Right cardiac atrium (tissue), 5 donors: ENCODE measurements at regions not wholly inside any gene's neighbourhood (a gene's known extent, or its start where the extent isn't known, plus 50 kb on each side); places are given as distances from the start of the nearest gene placed in this dataset.

ENCODE experiments used
- ATAC-seq, 2 donors: fragments of 200-7000 bp; cut with Tn5 transposase; one replicate each; pipeline versions ENCODE4 v1.8.0 to v1.9.1; 2020; ENCODE audit warnings: moderate library complexity in 2 of 2, mild to moderate bottlenecking in 1 of 2
- DNase-seq, 3 donors: peaks; one replicate each; pipeline ENCODE4 v3.0.0-alpha.2; 2020
- H3K27ac ChIP-seq: one replicate; pipeline ENCODE4 v1.5.1; 2013; ENCODE audit warnings: mild to moderate bottlenecking, low read length, control low read depth, moderate library complexity
- H3K27me3 ChIP-seq: one replicate; pipeline ENCODE4 v1.6.1; 2013; ENCODE audit not compliant: control insufficient read depth, insufficient read depth
- H3K4me1 ChIP-seq: one replicate; pipeline ENCODE4 v1.6.1; 2013; ENCODE audit warnings: low read length; ENCODE audit not compliant: control insufficient read depth, insufficient read depth
- H3K4me3 ChIP-seq: one replicate; pipeline ENCODE4 v1.5.1; 2013; ENCODE audit warnings: low read length, control low read depth
- H3K9me3 ChIP-seq: one replicate; pipeline ENCODE4 v1.6.1; 2013; ENCODE audit warnings: low read length; ENCODE audit not compliant: control insufficient read depth
- WGBS: extraction: QIAGEN DNeasy Blood & Tissue Kit; methylation state at CpG from one replicate; pipeline ENCODE4 v1.1.7; 2013; 5-methylcytosine and 5-hydroxymethylcytosine counted together
- intact Hi-C, 4 donors: fragments of 100-400 bp; cut with DNase I; formaldehyde crosslinking; loops; one replicate each; pipeline versions ENCODE4 v1.11.0 to v1.14.0; 2022 to 2023
- donor health status: healthy with polysubstance abuse.
- donor health status: DM: no; HTN: yes; CAD: no.
- donor health status: DM: no; HTN: no; CAD: no.
- donor health status: DM: no; HTN: yes; CAD: no; lungs with severe emphysema.
- donor health status: DM: yes; HTN: yes; CAD: no.

DNA sequence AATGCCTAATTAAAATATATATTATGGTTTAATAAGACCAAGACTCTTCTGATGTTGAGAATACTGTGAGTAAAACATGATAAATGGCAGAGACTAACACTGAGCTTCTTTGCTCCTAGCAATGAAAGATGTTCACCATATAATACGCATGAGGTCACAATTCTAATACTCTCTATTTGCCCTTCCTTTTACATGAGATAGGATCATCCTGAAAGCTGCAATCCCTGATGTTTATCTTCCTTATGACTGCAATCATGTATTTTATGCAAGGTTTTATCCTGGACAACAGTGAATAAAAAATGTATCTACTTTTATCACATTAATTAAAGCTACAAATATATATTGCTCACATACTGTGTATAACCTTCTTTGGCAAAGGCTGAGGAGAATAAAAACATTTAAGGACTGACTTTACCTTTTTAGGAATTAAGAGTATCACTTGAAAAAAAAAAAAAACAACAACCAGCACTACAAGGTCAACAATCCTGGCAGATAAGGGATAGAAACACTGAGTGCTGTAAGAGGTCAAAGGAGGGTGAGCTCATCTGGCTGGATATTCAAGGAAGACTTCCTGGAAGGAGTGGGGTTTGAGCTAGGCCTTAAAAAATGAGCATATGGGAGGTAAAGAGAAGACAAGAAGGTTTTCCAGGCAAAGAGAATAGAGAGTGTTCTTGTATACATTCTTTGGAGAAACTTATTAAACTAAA lies 99.9 kb downstream of the AREG start:
- ATAC-seq (no peak), DNase-seq (no peak)
- intact Hi-C loops, result no loop called here
- WGBS, result 92% methylated on average over 1 of the region's 1 CpG
- Histone ChIP-seq H3K4me3 (no peak overlapping the region), H3K4me1 (peaks cover 3% of the 10 kb centered on the region), H3K27ac (no peak overlapping the region), H3K9me3 (no peaks in the 10 kb centered on the region), H3K27me3 (no peaks in the 10 kb centered on the region)

DNA sequence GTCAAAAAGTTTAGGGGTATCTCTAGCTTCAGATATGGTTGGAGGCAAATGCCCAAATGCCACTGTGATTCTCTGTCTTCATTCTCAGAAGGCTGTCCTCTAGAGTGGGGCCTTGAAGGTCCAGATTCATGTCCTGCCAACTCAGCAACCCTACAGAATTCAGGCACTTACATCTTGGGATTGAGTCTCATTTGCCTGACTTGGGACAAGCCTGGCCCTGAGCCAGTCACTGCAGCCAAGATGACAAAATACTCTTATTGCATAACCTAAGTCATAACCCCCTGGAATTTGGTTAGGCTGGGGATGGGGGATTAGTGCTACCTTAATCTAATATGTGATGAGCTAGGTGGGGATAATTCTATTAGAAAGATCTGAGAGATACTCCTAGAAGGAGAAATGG lies 100.5 kb downstream of the AREG start:
- intact Hi-C loops, result no loop called here
- ATAC-seq (peak in 1 of 2 donors; percentile 36), DNase-seq (peak; percentile 40 to 83 (median 52))
- Histone ChIP-seq H3K4me3 (no peak overlapping the region), H3K27ac (no peak overlapping the region), H3K9me3 (no peaks in the 10 kb centered on the region), H3K27me3 (no peaks in the 10 kb centered on the region), H3K4me1 (peaks cover 3% of the 10 kb centered on the region)

DNA sequence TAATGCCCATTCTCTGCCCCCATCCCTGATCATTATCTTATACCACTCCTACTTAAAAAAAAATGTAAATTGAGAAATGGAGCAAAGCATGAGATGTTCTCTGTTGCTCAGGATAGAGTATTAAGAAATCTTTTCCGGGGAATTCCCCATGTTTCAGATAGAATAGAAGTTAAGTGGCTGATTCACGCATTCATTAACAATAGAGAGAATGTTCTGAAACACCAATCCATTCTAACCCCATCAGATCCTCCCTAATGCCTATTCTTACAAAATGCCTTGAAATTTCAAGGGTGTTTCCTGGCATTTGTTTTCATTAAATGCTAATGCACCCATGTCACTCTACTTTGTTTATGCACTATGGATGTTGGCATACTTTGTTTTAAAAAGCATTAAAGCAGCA lies 101.1 kb downstream of the AREG start:
- intact Hi-C loops, result no loop called here
- no peak for ATAC-seq
- WGBS, result 79% methylated on average over 2 of the region's 2 CpGs

DNA sequence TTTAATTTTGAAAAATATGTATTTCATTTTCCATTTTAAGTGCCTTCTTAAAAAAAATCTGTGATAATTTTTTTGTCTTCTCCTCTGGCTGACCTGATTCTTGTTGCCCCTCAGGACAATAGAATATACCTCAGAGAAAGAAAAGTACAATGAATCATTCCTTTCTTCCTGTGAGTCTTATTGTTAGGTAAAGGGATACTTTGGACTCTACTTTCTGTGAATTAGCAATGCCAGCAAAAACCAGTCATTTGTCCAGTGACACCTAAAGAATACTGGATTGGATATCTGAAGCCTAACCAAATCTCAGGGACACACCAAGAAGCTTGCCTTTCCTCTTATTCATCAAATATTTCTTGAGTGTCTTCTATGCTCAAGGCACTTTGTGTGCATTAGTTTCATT lies 102.1 kb downstream of the AREG start:
- Histone ChIP-seq H3K27ac (no peak overlapping the region), H3K27me3 (no peaks in the 10 kb centered on the region), H3K4me1 (peaks cover 3% of the 10 kb centered on the region), H3K4me3 (no peak overlapping the region), H3K9me3 (no peaks in the 10 kb centered on the region)
- DNase-seq (no peak), ATAC-seq (no peak)
- intact Hi-C loops, result no loop called here

More for the DNA sequence above, 101.1 kb downstream of the AREG start:
- Histone ChIP-seq H3K9me3 (no peaks in the 10 kb centered on the region), H3K4me1 (peaks cover 3% of the 10 kb centered on the region), H3K4me3 (no peak overlapping the region), H3K27me3 (no peaks in the 10 kb centered on the region), H3K27ac (no peak overlapping the region)
- no peak for DNase-seq

DNA sequence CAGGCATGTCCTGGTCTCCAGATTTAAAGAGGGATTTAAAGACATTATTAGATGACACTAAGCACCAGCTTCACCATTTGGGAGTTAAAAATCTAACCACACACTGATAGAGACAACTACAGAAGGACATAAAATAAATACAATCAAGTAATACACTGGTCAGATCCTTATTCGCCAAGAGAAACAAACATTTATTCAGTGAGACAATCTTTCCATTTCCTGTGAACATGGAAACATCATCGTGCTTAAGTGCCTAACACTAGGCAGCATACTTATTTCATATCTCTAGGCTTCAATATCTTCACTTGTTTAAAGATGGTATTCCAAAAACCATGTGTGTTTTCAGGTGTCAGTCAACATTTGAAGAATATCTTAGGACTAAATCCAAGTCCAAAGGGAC lies 103.6 kb downstream of the AREG start:
- Histone ChIP-seq H3K27me3 (no peaks in the 10 kb centered on the region), H3K4me3 (no peak overlapping the region), H3K27ac (no peak overlapping the region), H3K4me1 (peaks cover 3% of the 10 kb centered on the region), H3K9me3 (no peaks in the 10 kb centered on the region)
- ATAC-seq, result no peak
- WGBS, result 39% methylated on average over 2 of the region's 2 CpGs
- intact Hi-C loops, result no loop called here
- DNase-seq, result no peak

DNA sequence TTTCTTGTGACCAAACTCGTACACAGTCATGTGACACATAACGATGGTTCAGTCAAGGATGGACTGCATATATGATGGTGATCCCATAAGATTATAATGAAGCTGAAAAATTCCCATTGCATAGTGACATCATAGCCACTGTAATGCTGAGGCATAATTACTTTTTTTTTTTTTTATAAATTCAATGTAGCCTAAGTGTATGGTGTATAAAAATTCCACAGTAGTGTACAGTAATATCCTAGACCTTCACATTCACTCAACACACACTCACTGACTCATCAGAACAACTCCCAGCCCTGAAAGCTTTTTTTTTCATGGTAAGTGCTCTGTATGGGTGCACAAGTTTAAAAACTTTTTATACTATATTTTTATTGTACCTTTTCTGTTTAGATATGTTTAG lies 105.0 kb downstream of the AREG start:
- H3K9me3 ChIP-seq, result no peaks in the 10 kb centered on the region
- ATAC-seq (no peak), DNase-seq (no peak)
- H3K27ac ChIP-seq, result no peak overlapping the region
- 92% methylated on average over 2 of the region's 2 CpGs for WGBS
- intact Hi-C loops, result no loop called here
- peaks cover 3% of the 10 kb centered on the region for H3K4me1 ChIP-seq
- H3K27me3 ChIP-seq, result no peaks in the 10 kb centered on the region
- H3K4me3 ChIP-seq, result no peak overlapping the region

DNA sequence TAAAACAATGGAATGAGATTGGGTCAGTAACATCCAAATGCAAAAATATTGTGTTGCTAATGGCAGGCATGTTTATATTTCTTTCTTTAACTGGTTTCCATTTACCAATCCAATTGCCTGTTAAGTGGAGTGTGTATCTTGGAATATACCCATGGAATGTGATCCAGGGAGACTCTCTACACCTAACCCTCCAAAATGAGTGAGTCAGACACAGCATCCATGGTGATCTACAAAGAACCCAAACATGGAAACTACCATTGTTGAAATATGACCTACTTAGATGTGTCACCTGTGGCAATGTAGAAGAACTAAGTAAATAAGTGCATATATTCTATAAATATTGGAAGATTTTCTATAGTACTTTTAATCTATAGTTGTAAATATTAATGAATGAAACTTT lies 110.3 kb downstream of the AREG start:
- no peak for DNase-seq
- Histone ChIP-seq H3K9me3 (no peaks in the 10 kb centered on the region), H3K4me3 (no peak overlapping the region), H3K27ac (no peak overlapping the region), H3K27me3 (no peaks in the 10 kb centered on the region), H3K4me1 (no peaks in the 10 kb centered on the region)
- peak in 1 of 2 donors; percentile 28 for ATAC-seq
- intact Hi-C loops, result no loop called here

DNA sequence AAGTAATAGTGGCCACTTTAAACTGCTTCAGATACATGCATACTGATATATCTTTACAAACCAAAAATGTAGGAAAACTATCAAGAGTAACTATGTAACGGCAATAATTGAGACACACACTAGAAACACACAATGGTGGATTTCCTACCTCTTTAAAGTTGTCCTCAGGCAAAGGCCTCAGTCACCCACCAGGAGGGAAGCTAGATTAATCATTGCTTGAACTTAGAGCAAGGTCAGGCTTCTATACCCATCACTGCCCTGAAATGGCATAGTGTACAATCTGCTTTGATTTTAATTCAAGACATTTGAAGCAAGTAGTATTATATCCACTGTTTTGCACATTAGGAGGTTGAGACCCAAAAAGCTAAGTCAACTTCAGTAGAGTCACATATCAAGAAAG lies 110.9 kb downstream of the AREG start:
- Histone ChIP-seq H3K27ac (no peak overlapping the region), H3K9me3 (no peaks in the 10 kb centered on the region)
- intact Hi-C loops, result no loop called here

DNA sequence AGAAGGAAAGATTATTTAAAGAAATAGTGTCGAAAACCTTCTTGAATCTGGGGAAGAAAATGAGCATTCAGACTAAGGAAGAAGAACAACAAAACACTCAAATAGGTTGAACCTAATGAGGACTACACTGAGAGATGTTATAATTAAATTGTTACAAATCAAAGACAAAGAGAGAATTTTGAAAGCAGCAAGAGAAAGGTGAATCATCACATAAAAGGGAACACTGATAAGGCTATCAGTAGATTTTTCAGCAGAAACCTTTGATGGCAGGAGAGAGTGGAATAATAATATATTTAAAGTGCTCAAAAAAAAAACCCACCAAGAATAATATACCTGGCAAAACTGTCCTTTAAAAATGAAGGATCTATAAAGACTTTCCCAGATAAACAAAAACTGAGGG lies 114.9 kb downstream of the AREG start:
- intact Hi-C loops, result no loop called here
- 0% methylated on average over 1 of the region's 1 CpG for WGBS
- Histone ChIP-seq H3K4me1 (no peaks in the 10 kb centered on the region), H3K4me3 (no peak overlapping the region), H3K9me3 (no peaks in the 10 kb centered on the region), H3K27ac (no peak overlapping the region), H3K27me3 (no peaks in the 10 kb centered on the region)
- DNase-seq (no peak), ATAC-seq (no peak)

More for the DNA sequence above, 110.9 kb downstream of the AREG start:
- DNase-seq (no peak), ATAC-seq (no peak)
- Histone ChIP-seq H3K4me1 (no peaks in the 10 kb centered on the region), H3K4me3 (no peak overlapping the region), H3K27me3 (no peaks in the 10 kb centered on the region)
- 97% methylated on average over 1 of the region's 1 CpG for WGBS

DNA sequence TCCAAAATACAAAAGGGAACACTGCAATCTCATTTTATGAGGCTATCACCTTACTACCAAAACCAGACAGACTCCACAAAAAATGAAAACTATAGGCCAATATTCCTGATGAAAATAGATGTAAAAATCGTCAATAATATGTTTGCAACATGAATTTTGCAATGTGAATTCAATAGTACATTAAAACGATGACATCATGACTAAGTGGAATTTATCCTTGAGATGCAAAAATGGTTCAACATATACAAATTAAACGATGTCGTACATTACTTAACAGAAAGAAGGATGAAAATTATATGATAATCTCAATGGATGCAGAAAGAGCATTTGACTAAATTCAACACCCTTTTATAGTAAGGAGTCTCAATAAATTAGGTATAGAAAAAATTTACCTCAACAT lies 123.0 kb downstream of the AREG start:
- Histone ChIP-seq H3K9me3 (no peaks in the 10 kb centered on the region), H3K4me3 (no peak overlapping the region), H3K27me3 (no peaks in the 10 kb centered on the region), H3K4me1 (no peaks in the 10 kb centered on the region), H3K27ac (no peak overlapping the region)
- intact Hi-C loops, result no loop called here
- WGBS, result 88% methylated on average over 4 of the region's 4 CpGs
- ATAC-seq (no peak), DNase-seq (no peak)

DNA sequence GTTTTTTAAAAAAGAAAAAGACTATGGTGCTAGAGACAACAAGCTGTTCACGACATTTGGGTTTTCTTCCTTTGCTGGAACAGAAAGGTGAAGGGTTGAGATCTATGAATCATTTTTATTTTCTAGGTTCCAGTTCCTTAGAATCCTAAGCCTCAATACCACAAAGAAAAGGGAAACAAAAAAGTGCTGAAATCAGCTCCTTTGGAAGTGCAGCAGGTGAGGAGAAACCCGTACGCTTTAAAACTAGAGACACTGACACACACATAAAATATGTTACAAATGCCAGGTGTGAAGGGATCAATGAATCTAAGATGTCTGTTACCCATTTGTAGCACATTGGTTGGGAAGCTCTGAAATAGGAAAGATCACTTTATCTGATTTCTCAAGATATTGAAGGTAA lies 125.2 kb downstream of the AREG start:
- Histone ChIP-seq H3K4me3 (no peak overlapping the region), H3K9me3 (no peaks in the 10 kb centered on the region), H3K27me3 (no peaks in the 10 kb centered on the region), H3K4me1 (no peaks in the 10 kb centered on the region), H3K27ac (no peak overlapping the region)
- intact Hi-C loops, result no loop called here
- ATAC-seq (no peak), DNase-seq (no peak)
- WGBS, result 69% methylated on average over 3 of the region's 3 CpGs

DNA sequence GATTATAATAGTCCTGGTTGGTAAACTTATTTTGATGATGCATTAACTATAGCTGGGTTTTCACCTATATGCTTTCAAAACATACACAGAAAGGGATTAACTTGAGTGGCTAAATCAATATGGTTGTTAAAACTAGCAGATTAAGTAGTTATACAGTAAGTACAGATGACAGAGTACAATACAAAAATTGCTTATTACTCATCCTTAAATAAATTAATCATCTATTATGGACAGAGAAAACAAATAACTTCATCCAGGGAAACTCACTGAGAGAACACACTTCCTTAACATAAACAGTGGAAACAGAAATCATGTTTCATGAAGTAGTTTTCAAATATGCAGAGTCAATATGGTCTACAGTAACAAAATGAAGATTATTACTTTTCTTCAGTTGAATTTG lies 133.4 kb downstream of the AREG start:
- intact Hi-C loops, result no loop called here
- Histone ChIP-seq H3K27me3 (no peaks in the 10 kb centered on the region), H3K4me3 (no peak overlapping the region), H3K27ac (no peak overlapping the region), H3K4me1 (no peaks in the 10 kb centered on the region), H3K9me3 (no peaks in the 10 kb centered on the region)
- DNase-seq, result no peak
- no peak for ATAC-seq
